ENCODE measurements at regions not wholly inside any gene's neighbourhood (a gene's known extent, or its start where the extent isn't known, plus 50 kb on each side); places are given as distances from the start of the nearest gene placed in this dataset.

GRCh38 chr7:115083935-115084334 is 162.0 kb downstream of the MDFIC start:
- TF ChIP-seq EP300 (IDR thresholded peaks at IDR 0.05): no peak
- TF ChIP-seq, protein P1, sequence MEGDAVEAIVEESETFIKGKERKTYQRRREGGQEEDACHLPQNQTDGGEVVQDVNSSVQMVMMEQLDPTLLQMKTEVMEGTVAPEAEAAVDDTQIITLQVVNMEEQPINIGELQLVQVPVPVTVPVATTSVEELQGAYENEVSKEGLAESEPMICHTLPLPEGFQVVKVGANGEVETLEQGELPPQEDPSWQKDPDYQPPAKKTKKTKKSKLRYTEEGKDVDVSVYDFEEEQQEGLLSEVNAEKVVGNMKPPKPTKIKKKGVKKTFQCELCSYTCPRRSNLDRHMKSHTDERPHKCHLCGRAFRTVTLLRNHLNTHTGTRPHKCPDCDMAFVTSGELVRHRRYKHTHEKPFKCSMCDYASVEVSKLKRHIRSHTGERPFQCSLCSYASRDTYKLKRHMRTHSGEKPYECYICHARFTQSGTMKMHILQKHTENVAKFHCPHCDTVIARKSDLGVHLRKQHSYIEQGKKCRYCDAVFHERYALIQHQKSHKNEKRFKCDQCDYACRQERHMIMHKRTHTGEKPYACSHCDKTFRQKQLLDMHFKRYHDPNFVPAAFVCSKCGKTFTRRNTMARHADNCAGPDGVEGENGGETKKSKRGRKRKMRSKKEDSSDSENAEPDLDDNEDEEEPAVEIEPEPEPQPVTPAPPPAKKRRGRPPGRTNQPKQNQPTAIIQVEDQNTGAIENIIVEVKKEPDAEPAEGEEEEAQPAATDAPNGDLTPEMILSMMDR (IDR thresholded peaks at IDR 0.05): no peak

Data from suprapubic skin (tissue), 3 donors.